ENCODE measurements at regions not wholly inside any gene's neighbourhood (a gene's known extent, or its start where the extent isn't known, plus 50 kb on each side); places are given as distances from the start of the nearest gene placed in this dataset.

GRCh38 chr9:86604741-86605140, 250.5 kb upstream of the TUT7 start:
- no peak for TF ChIP-seq GATA1 (IDR thresholded peaks at IDR 0.05; ENCODE audit: low read depth, low read length)
- no peak for TF ChIP-seq POLR2A (IDR thresholded peaks at IDR 0.05; ENCODE audit: low read length)
- DNase-seq = no peak

- no peak for TF ChIP-seq POLR2A (IDR thresholded peaks at IDR 0.05; ENCODE audit: low read length)
- TF ChIP-seq GATA1 (IDR thresholded peaks at IDR 0.05; ENCODE audit: low read depth, low read length) = no peak
- DNase-seq = no peak
These were observed 248.5 kb upstream of the TUT7 start for GRCh38 chr9:86602715-86603114.

GRCh38 chr9:86601697-86602096, 247.5 kb upstream of the TUT7 start:
- DNase-seq = no peak
- TF ChIP-seq POLR2A (IDR thresholded peaks at IDR 0.05; ENCODE audit: low read length) (no peak), GATA1 (IDR thresholded peaks at IDR 0.05; ENCODE audit: low read depth, low read length) (no peak)

GRCh38 chr9:86600977-86601376, 246.8 kb upstream of the TUT7 start:
- no peak for TF ChIP-seq GATA1 (IDR thresholded peaks at IDR 0.05; ENCODE audit: low read depth, low read length)
- TF ChIP-seq POLR2A (IDR thresholded peaks at IDR 0.05; ENCODE audit: low read length) = no peak
- no peak for DNase-seq

DNA sequence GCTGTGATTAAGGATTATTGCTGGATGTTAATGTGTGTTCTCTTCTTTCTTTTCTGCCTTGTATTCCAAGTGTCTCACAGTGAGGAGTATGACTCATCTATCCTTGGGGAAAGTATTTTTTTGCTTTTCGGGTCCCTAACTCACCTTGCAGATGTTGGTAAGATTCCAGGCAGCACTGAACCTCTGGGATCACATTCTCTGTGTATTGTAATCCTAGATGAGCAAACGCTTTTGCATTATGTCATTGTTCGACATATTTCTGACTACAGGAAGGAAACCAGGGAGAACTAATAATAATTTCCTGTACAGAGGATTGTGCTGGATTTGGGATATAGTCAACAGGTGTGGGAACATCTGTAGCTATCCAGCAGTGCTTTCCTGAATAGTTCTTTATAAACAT, 246.1 kb upstream of the TUT7 start:
- no peak for DNase-seq
- TF ChIP-seq POLR2A (IDR thresholded peaks at IDR 0.05; ENCODE audit: low read length) = no peak
- no peak for TF ChIP-seq GATA1 (IDR thresholded peaks at IDR 0.05; ENCODE audit: low read depth, low read length)

- no peak for TF ChIP-seq POLR2A (IDR thresholded peaks at IDR 0.05; ENCODE audit: low read length)
- no peak for TF ChIP-seq GATA1 (IDR thresholded peaks at IDR 0.05; ENCODE audit: low read depth, low read length)
- DNase-seq = no peak
These were observed 245.4 kb upstream of the TUT7 start for GRCh38 chr9:86599561-86599960.

GRCh38 chr9:86598411-86599239, 244.4 kb upstream of the TUT7 start:
- no peak for DNase-seq
- TF ChIP-seq GATA1 (IDR thresholded peaks at IDR 0.05; ENCODE audit: low read depth, low read length) (no peak), POLR2A (IDR thresholded peaks at IDR 0.05; ENCODE audit: low read length) (no peak)

DNA sequence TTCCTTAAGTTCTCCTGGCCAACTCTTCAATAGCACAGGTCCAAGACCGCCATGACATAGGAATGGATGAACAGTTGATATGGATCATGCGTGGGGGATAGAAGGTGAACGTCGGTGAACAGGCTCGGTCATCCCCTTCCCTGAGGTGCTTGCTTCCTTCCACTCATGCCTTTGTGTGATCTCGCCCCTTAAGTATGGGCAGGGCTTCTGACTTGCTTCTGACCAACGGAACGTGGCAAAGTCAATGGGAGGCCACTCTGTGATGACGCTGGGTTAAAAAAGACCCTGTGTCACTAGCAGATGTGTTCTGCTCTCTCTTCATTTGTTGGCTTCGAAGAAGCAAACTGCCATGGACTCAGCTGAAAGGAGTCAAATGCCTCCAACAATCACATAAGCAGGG, 240.5 kb upstream of the TUT7 start:
- DNase-seq = no peak
- no peak for TF ChIP-seq GATA1 (IDR thresholded peaks at IDR 0.05; ENCODE audit: low read depth, low read length)
- no peak for TF ChIP-seq POLR2A (IDR thresholded peaks at IDR 0.05; ENCODE audit: low read length)

GRCh38 chr9:86591472-86591871, 237.3 kb upstream of the TUT7 start:
- TF ChIP-seq GATA1 (IDR thresholded peaks at IDR 0.05; ENCODE audit: low read depth, low read length) (no peak), POLR2A (IDR thresholded peaks at IDR 0.05; ENCODE audit: low read length) (no peak)
- DNase-seq = no peak

DNA sequence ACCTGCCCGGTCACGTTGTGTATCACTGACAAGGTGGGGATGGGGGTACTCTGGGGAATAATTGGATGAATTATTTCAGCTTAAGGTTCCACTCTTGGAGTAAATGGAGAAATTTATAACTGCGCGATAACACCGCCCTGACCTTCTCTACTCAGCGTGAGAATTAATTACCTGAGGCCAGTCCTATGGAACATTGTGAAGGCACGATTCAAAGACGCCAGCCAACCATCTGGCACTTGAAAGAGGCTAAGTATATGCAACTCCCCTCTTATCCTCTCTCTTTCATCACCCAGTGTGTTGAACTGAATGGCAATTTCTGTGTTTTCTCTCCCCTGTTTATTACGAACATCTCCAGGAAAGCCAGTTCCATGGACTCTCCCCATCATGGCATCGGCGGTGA, 235.5 kb upstream of the TUT7 start:
- no peak for TF ChIP-seq POLR2A (IDR thresholded peaks at IDR 0.05; ENCODE audit: low read length)
- no peak for TF ChIP-seq GATA1 (IDR thresholded peaks at IDR 0.05; ENCODE audit: low read depth, low read length)
- DNase-seq = no peak

DNA sequence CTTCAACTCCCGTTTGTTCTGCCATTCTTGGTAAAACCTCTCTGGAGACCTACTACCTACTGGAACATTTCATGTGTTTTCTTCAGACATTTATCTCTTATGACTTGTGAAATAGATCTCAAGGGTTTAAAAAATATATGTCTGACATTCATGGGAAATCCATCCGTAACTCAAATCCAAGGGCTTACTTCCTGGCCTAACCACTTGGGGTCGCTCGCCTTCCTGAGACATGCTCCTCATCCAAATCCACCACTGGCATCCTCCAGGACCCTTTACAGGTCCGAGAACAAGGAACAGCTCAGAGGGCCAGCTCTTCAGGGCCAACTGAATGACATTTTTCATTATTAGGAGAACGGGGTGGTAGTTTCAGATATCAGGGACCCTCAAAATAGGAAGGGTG, 235.1 kb upstream of the TUT7 start:
- no peak for DNase-seq

DNA sequence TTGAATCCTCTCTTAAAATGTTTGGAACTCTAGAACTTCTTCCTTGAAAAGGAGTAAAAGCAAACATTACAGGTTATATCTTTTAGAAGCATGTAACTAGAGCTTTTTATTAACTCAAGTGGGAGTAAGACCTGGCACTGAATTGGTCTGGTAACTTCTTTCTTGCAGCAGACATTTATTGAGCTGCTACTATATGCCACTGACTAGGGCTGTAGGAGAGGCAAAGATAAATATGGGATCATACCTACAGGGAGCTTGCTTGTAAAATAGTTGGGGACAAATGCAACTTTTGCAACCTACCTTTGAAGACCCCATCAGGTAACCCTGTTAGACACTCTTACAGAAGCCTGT, 231.9 kb upstream of the TUT7 start:
- DNase-seq = no peak
- TF ChIP-seq POLR2A (IDR thresholded peaks at IDR 0.05; ENCODE audit: low read length) = no peak
- TF ChIP-seq GATA1 (IDR thresholded peaks at IDR 0.05; ENCODE audit: low read depth, low read length) = no peak

More for the DNA sequence above, 235.1 kb upstream of the TUT7 start:
- TF ChIP-seq POLR2A (IDR thresholded peaks at IDR 0.05; ENCODE audit: low read length) (no peak), GATA1 (IDR thresholded peaks at IDR 0.05; ENCODE audit: low read depth, low read length) (no peak)

GRCh38 chr9:86585422-86586143, 231.4 kb upstream of the TUT7 start:
- no peak for DNase-seq
- TF ChIP-seq GATA1 (IDR thresholded peaks at IDR 0.05; ENCODE audit: low read depth, low read length) = no peak
- TF ChIP-seq POLR2A (IDR thresholded peaks at IDR 0.05; ENCODE audit: low read length) = no peak

DNA sequence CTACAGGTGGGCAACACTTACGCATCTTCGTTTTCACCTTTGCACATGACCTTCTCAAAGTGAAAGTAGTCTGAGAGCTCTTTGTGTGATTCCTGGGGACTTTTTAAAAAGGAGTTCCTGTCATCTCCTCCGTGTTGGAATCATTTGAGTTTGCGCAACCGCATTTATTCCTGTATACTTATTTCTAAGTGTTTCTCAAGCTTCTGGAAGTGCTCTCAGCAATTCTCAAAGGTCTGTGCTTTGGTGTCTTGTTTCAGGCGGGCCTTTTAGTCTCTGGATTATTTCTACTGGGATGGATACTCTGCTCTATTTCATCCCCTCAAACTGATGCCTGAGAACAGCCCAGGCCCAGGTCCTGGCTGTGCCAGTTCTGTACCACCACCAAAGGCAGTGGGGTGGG, 226.5 kb upstream of the TUT7 start:
- no peak for DNase-seq
- TF ChIP-seq GATA1 (IDR thresholded peaks at IDR 0.05; ENCODE audit: low read depth, low read length) (no peak), POLR2A (IDR thresholded peaks at IDR 0.05; ENCODE audit: low read length) (no peak)

GRCh38 chr9:86578722-86579121, 224.5 kb upstream of the TUT7 start:
- TF ChIP-seq POLR2A (IDR thresholded peaks at IDR 0.05; ENCODE audit: low read length) = no peak
- TF ChIP-seq GATA1 (IDR thresholded peaks at IDR 0.05; ENCODE audit: low read depth, low read length) = no peak
- DNase-seq = no peak

All from erythroblast (primary cell).